Thyroid gland (tissue), 4 donors: ENCODE measurements at regions not wholly inside any gene's neighbourhood (a gene's known extent, or its start where the extent isn't known, plus 50 kb on each side); places are given as distances from the start of the nearest gene placed in this dataset.

Experiments used
- DNase-seq, 2 donors: peaks; one replicate each; pipeline ENCODE4 v3.0.0-alpha.2; 2019
- H3K27ac ChIP-seq, 3 donors: fragments of 200-600 bp; sonication (generic); 1 replicate in 2 of 3; 2 replicates in 1 of 3; pipeline ENCODE4 v1.5.1; 2016 to 2019; ENCODE audit warnings: mild to moderate bottlenecking in 1 of 3, moderate library complexity in 1 of 3
- H3K27me3 ChIP-seq: fragments of 200-600 bp; sonication (generic); one replicate; pipeline ENCODE4 v1.5.1; 2019
- H3K36me3 ChIP-seq, 2 donors: fragments of 200-600 bp; sonication (generic); one replicate each; pipeline ENCODE4 v1.5.1; 2016 to 2019
- H3K4me1 ChIP-seq, 2 donors: fragments of 200-600 bp; sonication (generic); one replicate each; pipeline ENCODE4 v1.5.1; 2017 to 2019
- H3K4me3 ChIP-seq, 3 donors: fragments of 200-600 bp; sonication (generic); replicated peaks in 1 of 3; 1 replicate in 2 of 3; 2 replicates in 1 of 3; pipeline ENCODE4 v1.5.1; 2016; ENCODE audit warnings: mild to moderate bottlenecking in 1 of 3
- H3K9me3 ChIP-seq: fragments of 200-600 bp; sonication (generic); one replicate; pipeline ENCODE4 v1.5.1; 2017
- POLR2A ChIP-seq, 2 donors: fragments of 450-650 bp; IDR thresholded peaks; one replicate each; pipeline ENCODE4 v1.6.1; 2017; ENCODE audit warnings: antibody characterized with exemption in 2 of 2, mild to moderate bottlenecking in 2 of 2, moderate library complexity in 1 of 2
- WGBS, 2 donors: methylation state at CpG; one replicate each; pipeline ENCODE4 v1.1.5; 2017; 5-methylcytosine and 5-hydroxymethylcytosine counted together
- intact Hi-C: fragments of 100-400 bp; cut with DNase I; formaldehyde crosslinking; loops from one replicate; pipeline ENCODE4 v1.15.1; 2023
- TF ChIP-seq, protein P1 (sequence below), 6 experiments: fragments of 200-600 bp in 3 of 6; fragments of 450-650 bp in 3 of 6; sonication (generic) in 3 of 6; IDR thresholded peaks; one replicate each; pipeline ENCODE4 v1.5.1; 2016 to 2019; ENCODE audit warnings: antibody characterized with exemption in 6 of 6, mild to moderate bottlenecking in 2 of 6, inconsistent platforms in 1 of 6, moderate library complexity in 1 of 6

DNA sequence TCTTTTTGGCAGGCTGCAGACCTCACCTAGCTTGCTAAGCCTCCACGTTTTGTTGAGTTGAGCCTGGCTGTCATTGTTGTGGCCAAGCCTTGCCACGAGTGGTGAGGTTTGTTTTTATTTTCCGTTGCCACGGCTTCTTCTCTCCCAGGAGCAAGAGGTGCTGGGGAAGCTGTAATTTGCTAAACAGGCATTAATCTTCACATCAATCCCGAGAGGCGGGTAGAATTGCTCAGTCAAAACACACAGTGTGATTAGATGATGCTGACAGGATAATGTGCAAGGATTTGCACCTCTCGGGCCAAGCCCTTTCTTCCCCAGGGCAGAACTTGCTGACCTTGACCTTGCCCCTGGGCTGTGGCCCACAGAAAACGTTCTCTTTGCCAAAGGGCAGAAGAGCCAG, 72.2 kb upstream of the ATP6AP2 start:
- Histone ChIP-seq H3K4me3 (no peak overlapping the region), H3K9me3 (no peaks in the 10 kb centered on the region), H3K36me3 (no peaks in the 10 kb centered on the region), H3K27ac (no peak overlapping the region), H3K27me3 (no peaks in the 10 kb centered on the region), H3K4me1 (peaks cover 0 to 3% of the 10 kb centered on the region in 2 donors)
- DNase-seq, result no peak
- no peak for TF ChIP-seq POLR2A (IDR thresholded peaks at IDR 0.05)
- TF ChIP-seq, protein P1, sequence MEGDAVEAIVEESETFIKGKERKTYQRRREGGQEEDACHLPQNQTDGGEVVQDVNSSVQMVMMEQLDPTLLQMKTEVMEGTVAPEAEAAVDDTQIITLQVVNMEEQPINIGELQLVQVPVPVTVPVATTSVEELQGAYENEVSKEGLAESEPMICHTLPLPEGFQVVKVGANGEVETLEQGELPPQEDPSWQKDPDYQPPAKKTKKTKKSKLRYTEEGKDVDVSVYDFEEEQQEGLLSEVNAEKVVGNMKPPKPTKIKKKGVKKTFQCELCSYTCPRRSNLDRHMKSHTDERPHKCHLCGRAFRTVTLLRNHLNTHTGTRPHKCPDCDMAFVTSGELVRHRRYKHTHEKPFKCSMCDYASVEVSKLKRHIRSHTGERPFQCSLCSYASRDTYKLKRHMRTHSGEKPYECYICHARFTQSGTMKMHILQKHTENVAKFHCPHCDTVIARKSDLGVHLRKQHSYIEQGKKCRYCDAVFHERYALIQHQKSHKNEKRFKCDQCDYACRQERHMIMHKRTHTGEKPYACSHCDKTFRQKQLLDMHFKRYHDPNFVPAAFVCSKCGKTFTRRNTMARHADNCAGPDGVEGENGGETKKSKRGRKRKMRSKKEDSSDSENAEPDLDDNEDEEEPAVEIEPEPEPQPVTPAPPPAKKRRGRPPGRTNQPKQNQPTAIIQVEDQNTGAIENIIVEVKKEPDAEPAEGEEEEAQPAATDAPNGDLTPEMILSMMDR (IDR thresholded peaks at IDR 0.05), result no peak
- intact Hi-C loops, result no loop called here
- WGBS, 2 donors, result 34 to 35% methylated on average over 6 of the region's 8 CpGs

DNA sequence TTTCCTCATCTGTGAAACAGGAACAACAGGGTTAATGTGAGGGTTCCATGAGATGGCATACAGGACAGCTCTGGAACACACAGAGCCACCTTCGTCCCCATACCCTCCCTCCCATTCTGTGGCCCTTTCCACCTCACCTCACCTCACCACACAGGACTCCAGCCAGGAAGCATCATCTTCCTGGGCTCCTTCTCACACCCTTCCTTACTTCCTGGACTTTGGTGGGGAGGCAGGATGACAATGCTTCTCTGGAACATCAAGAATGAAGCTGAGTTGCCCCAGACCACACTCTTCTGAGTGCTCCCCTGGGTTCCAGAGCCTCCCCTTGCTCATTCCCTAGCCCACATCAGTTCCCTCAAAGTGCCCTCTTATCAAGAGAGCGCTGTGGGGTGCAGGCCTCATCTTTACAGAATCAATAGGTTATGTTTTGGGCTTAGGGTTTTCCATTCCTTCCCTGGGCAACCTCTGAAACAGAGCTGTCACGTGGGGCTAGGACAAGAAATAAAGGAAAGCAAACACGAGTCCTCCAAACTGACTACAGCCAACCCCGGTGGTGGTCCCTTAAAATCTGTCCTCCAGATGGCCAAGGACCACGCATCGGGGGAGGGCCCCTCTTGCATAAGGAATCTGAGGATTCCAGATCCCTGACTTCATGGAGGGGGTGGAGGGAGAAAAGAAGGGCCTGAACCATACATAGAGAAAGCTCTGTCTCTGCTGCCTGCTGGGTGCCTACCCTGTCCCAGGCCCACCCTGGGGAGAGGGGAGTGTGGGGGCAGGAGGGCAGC, 74.4 kb upstream of the ATP6AP2 start:
- no peak for DNase-seq
- Histone ChIP-seq H3K36me3 (no peaks in the 10 kb centered on the region), H3K9me3 (no peaks in the 10 kb centered on the region), H3K27ac (no peak overlapping the region), H3K4me1 (peaks cover 0 to 3% of the 10 kb centered on the region in 2 donors), H3K4me3 (no peak overlapping the region), H3K27me3 (no peaks in the 10 kb centered on the region)
- whole genome bisulfite sequencing, 2 donors, result 85 to 91% methylated on average over 6 to 7 of the region's 7 CpGs
- intact Hi-C loops, result no loop called here
- TF ChIP-seq, protein P1 (IDR thresholded peaks at IDR 0.05), result no peak
- TF ChIP-seq POLR2A (IDR thresholded peaks at IDR 0.05), result no peak

DNA sequence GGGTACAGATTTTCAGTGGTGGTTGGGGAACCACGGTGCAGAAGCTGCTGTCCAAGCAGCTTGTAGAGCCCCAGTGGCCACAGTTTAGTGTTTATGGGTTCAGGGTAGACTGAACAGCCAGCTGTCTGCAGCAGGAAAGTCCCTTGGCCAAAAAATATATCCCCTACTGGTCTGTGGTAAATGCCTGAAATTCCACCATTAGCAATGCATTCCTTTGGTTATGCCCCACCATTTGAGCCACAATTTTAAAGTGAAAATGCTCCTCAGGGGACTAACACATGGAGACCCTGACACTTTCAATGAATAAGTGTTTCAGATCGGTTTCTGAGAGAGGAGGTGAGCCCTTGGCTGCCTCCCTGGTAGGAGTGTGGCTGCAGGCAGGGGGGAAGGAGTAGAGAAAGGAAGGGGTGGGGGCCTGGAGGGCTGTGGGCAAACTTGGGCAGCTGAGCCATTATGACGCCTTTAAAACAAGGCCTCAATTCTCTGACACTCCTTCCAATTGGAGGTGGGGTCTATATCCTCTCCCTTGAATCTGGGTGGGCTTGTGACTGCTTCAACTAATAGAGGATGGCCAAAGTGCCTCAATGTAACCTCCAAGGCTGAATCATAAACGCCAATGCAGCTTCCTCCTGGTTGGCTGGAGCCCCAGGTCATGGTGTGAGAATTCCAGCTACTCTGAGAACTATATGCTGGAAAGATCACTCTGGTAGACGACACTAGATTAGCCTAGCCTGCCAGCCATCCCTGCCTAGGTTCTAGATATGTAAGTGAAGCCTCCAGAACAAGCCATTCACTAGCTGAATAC, 75.8 kb upstream of the ATP6AP2 start:
- WGBS, 2 donors, result 29 to 74% methylated on average over 1 to 5 of the region's 5 CpGs
- TF ChIP-seq POLR2A (IDR thresholded peaks at IDR 0.05), result no peak
- TF ChIP-seq, protein P1 (IDR thresholded peaks at IDR 0.05), result no peak
- intact Hi-C loops, result no loop called here
- Histone ChIP-seq H3K36me3 (no peaks in the 10 kb centered on the region), H3K4me3 (no peak overlapping the region), H3K27ac (no peak overlapping the region), H3K9me3 (no peaks in the 10 kb centered on the region), H3K27me3 (no peaks in the 10 kb centered on the region), H3K4me1 (peaks cover 0 to 3% of the 10 kb centered on the region in 2 donors)
- DNase-seq, result no peak

DNA sequence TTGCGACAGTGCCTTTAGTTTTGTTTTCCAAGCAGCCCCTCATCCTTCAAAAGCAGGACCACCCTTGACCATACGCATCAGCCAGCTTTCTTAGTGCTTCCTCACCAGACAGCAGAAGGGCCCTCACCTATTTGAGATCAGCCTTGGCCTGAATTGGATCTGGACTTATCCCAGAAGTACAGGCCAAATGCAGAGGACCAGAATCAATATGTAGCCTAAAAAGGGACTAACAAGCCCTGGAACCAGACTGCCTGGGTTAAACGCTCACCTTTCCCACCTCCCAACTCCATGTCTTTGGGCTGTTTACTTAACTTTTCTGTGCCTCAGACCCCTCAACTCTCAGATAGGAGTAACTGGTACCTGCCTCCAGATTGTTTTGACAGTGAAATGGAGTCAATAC, 77.7 kb upstream of the ATP6AP2 start:
- H3K36me3 ChIP-seq, result no peaks in the 10 kb centered on the region
- WGBS, 2 donors, result 96 to 100% methylated on average over 2 to 3 of the region's 3 CpGs
- no peaks in the 10 kb centered on the region for H3K4me1 ChIP-seq
- no peak for DNase-seq
- no peak overlapping the region for H3K27ac ChIP-seq
- H3K9me3 ChIP-seq, result no peaks in the 10 kb centered on the region
- H3K27me3 ChIP-seq, result no peaks in the 10 kb centered on the region
- intact Hi-C loops, result no loop called here
- H3K4me3 ChIP-seq, result no peak overlapping the region
- TF ChIP-seq POLR2A (IDR thresholded peaks at IDR 0.05), result no peak
- TF ChIP-seq, protein P1 (IDR thresholded peaks at IDR 0.05), result no peak

DNA sequence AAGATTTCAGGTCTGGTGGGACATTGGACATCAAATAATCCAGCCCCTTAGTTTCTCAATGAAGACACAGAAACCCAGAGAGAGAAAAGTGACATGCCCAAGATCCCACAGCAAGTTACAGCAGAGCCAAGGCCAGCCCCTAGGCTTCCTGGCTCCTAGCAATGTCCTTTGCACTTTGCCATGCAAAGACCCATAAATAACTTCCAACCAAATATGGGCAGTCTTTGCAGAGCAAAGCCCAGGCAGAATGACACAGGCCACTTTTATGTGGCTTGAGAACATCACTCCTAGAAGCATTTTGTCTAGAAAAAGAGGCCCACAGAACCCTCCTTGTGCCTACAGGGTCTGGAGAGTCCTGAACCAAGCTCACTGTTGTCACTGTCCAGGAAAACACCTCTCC, 78.1 kb upstream of the ATP6AP2 start:
- no peaks in the 10 kb centered on the region for H3K27me3 ChIP-seq
- intact Hi-C loops, result no loop called here
- no peaks in the 10 kb centered on the region for H3K36me3 ChIP-seq
- no peak overlapping the region for H3K27ac ChIP-seq
- no peaks in the 10 kb centered on the region for H3K4me1 ChIP-seq
- DNase-seq, result no peak
- no peak overlapping the region for H3K4me3 ChIP-seq
- H3K9me3 ChIP-seq, result no peaks in the 10 kb centered on the region
- TF ChIP-seq, protein P1 (IDR thresholded peaks at IDR 0.05), result no peak
- no peak for TF ChIP-seq POLR2A (IDR thresholded peaks at IDR 0.05)
